Adipocyte (in vitro differentiated cells): ENCODE measurements at regions not wholly inside any gene's neighbourhood (a gene's known extent, or its start where the extent isn't known, plus 50 kb on each side); places are given as distances from the start of the nearest gene placed in this dataset.
A peak's percentile ranks its signal among the peaks of the same experiment; 100 is the strongest.

Experiments used
- DNase-seq: peaks from one replicate; pipeline ENCODE4 v3.0.0-alpha.2; 2015; ENCODE audit warnings: low read depth
- H3K27me3 ChIP-seq: replicated peaks from 2 replicates; pipeline ENCODE4 v1.7.0; 2013; ENCODE audit warnings: mild to moderate bottlenecking, low read length, moderate library complexity; ENCODE audit not compliant: control insufficient read depth, insufficient read depth
- H3K36me3 ChIP-seq: 2 replicates; pipeline ENCODE4 v1.7.0; 2013; ENCODE audit warnings: low read length, mild to moderate bottlenecking, moderate library complexity; ENCODE audit not compliant: control insufficient read depth, insufficient read depth, severe bottlenecking
- H3K4me1 ChIP-seq: 2 replicates; pipeline ENCODE4 v1.7.0; 2013; ENCODE audit warnings: mild to moderate bottlenecking, low read length, moderate library complexity; ENCODE audit not compliant: control insufficient read depth, insufficient read depth
- H3K4me3 ChIP-seq: 2 replicates; pipeline ENCODE4 v1.7.0; 2013; ENCODE audit warnings: mild to moderate bottlenecking, low read length, moderate library complexity
- H3K9ac ChIP-seq: 2 replicates; pipeline ENCODE4 v1.7.0; 2013; ENCODE audit warnings: mild to moderate bottlenecking, low read length, moderate library complexity
- H3K9me3 ChIP-seq: 2 replicates; pipeline ENCODE4 v1.7.0; 2013; ENCODE audit warnings: mild to moderate bottlenecking, low read length, moderate library complexity; ENCODE audit not compliant: control insufficient read depth

- H3K4me1 ChIP-seq, result no peaks in the 10 kb centered on the region
- no peaks in the 10 kb centered on the region for H3K36me3 ChIP-seq
- H3K9me3 ChIP-seq, result peaks cover 8% of the 10 kb centered on the region
- no peak for DNase-seq
- no peaks in the 10 kb centered on the region for H3K27me3 ChIP-seq
- H3K9ac ChIP-seq, result no peak overlapping the region
- no peak overlapping the region for H3K4me3 ChIP-seq
These were observed 318.4 kb upstream of the GOLIM4 start for GRCh38 chr3:168414149-168414548.

GRCh38 chr3:168407381-168407780 is 311.7 kb upstream of the GOLIM4 start:
- H3K9ac ChIP-seq, result no peak overlapping the region
- peaks cover 14% of the 10 kb centered on the region for H3K9me3 ChIP-seq
- no peaks in the 10 kb centered on the region for H3K4me1 ChIP-seq
- no peak for DNase-seq
- H3K27me3 ChIP-seq, result no peaks in the 10 kb centered on the region
- no peaks in the 10 kb centered on the region for H3K36me3 ChIP-seq
- H3K4me3 ChIP-seq, result no peak overlapping the region

DNA sequence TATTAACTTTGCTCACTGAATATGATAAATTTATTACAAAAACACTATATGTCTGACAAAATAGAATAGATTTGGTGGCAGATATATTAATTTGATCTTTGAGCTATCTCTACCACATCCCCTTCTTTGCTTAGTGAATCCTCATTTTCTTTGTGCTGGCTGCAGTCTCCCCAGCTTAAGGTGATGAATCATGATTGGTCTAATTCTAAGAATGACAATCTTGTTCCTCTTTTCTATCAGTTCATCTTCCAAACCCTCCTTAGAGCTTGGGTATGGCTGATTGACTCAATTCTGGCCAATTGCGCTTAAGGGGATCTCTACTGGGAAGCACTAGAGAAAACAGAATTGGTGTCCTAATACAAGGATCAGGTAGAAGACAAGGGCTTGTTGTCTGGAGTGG is 309.6 kb upstream of the GOLIM4 start:
- H3K27me3 ChIP-seq, result no peaks in the 10 kb centered on the region
- H3K9me3 ChIP-seq, result peaks cover 13% of the 10 kb centered on the region
- no peak overlapping the region for H3K4me3 ChIP-seq
- no peak for DNase-seq
- H3K4me1 ChIP-seq, result no peaks in the 10 kb centered on the region
- H3K36me3 ChIP-seq, result no peaks in the 10 kb centered on the region
- H3K9ac ChIP-seq, result no peak overlapping the region

- no peak overlapping the region for H3K4me3 ChIP-seq
- H3K9ac ChIP-seq, result no peak overlapping the region
- peaks cover 4% of the 10 kb centered on the region for H3K9me3 ChIP-seq
- no peaks in the 10 kb centered on the region for H3K36me3 ChIP-seq
- no peaks in the 10 kb centered on the region for H3K27me3 ChIP-seq
- H3K4me1 ChIP-seq, result no peaks in the 10 kb centered on the region
- peak; percentile 74 for DNase-seq
These were observed 302.8 kb upstream of the GOLIM4 start for GRCh38 chr3:168398371-168399025.

- H3K4me1 ChIP-seq, result no peaks in the 10 kb centered on the region
- H3K36me3 ChIP-seq, result no peaks in the 10 kb centered on the region
- H3K9me3 ChIP-seq, result peaks cover 4% of the 10 kb centered on the region
- no peaks in the 10 kb centered on the region for H3K27me3 ChIP-seq
- peak; percentile 4 for DNase-seq
- H3K9ac ChIP-seq, result no peak overlapping the region
- H3K4me3 ChIP-seq, result no peak overlapping the region
These were observed 301.1 kb upstream of the GOLIM4 start for GRCh38 chr3:168396861-168397260.

DNA sequence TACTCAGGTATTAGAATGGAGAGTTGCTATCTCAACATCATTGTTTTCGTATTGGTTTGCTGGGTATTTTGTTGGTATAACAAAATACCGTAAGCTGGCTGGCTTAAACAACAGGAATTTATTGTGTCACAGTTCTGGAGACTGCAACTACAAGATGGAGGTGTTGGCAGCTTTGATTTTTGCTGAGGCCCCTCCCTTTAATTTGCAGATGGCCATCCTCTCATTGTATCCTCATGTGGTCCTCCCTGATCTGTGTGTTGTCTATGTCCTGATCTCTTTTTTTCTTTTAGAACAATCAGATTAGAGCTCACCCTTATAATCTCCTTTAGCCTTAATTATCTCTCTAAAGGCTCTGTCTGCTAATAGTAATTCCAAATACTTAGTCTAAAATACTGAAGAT is 299.8 kb upstream of the GOLIM4 start:
- Histone ChIP-seq H3K9ac (no peak overlapping the region), H3K27me3 (no peaks in the 10 kb centered on the region), H3K9me3 (peaks cover 4% of the 10 kb centered on the region), H3K4me1 (no peaks in the 10 kb centered on the region), H3K36me3 (no peaks in the 10 kb centered on the region), H3K4me3 (no peak overlapping the region)
- DNase-seq, result peak; percentile 29

DNA sequence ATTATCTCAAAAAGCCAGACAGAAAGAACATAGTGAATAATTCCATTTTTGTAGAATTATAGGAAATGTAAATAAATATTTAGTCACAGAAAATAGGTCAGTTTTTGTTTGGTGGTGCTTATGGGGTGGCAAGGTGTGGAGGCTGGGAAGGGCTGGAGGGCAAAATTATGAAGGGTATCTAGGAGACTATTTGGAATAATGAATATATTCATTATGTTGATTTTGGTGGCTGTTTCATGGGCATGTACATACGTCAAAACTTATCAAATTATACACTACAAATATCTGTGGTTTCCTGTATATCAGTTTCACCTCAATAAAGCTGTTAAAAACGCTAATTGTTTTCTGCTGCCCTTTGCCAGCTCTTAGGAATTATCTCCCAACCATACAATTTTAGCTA is 298.7 kb upstream of the GOLIM4 start:
- no peak overlapping the region for H3K9ac ChIP-seq
- H3K4me3 ChIP-seq, result no peak overlapping the region

GRCh38 chr3:168386301-168386700 is 290.6 kb upstream of the GOLIM4 start:
- Histone ChIP-seq H3K4me3 (no peak overlapping the region), H3K9me3 (peaks cover 11% of the 10 kb centered on the region), H3K4me1 (no peaks in the 10 kb centered on the region), H3K27me3 (no peaks in the 10 kb centered on the region), H3K36me3 (no peaks in the 10 kb centered on the region), H3K9ac (no peak overlapping the region)
- no peak for DNase-seq

More for the DNA sequence above, 298.7 kb upstream of the GOLIM4 start:
- Histone ChIP-seq H3K9me3 (peaks cover 4% of the 10 kb centered on the region), H3K27me3 (no peaks in the 10 kb centered on the region), H3K4me1 (no peaks in the 10 kb centered on the region), H3K36me3 (no peaks in the 10 kb centered on the region)
- no peak for DNase-seq

DNA sequence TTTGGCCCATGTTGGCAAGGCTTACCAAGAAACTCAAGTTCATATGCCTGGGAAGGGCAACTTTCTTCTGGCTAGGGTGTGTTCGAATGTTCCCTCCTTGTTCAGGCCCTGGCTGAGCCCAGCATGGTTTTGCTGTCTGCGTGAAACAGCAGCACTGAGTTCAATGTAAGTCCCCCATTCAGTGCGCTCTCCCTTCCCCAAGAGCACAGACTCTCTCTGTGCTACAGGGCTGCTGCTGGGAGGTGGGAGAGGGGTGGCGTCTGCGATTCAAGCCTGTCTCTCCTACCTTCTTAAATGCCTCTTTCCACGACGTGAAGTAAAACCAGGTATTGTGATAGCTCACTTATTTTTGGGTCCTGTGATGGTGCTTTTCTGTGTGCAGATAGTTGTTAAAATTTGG is 289.3 kb upstream of the GOLIM4 start:
- Histone ChIP-seq H3K27me3 (no peaks in the 10 kb centered on the region), H3K9me3 (peaks cover 11% of the 10 kb centered on the region), H3K4me3 (no peak overlapping the region)

GRCh38 chr3:168383573-168383972 is 287.8 kb upstream of the GOLIM4 start:
- Histone ChIP-seq H3K36me3 (no peaks in the 10 kb centered on the region), H3K4me3 (no peak overlapping the region), H3K9me3 (peaks cover 11% of the 10 kb centered on the region), H3K27me3 (no peaks in the 10 kb centered on the region), H3K4me1 (no peaks in the 10 kb centered on the region), H3K9ac (no peak overlapping the region)
- no peak for DNase-seq

More for the DNA sequence above, 289.3 kb upstream of the GOLIM4 start:
- H3K4me1 ChIP-seq, result no peaks in the 10 kb centered on the region
- DNase-seq, result no peak
- H3K9ac ChIP-seq, result no peak overlapping the region
- H3K36me3 ChIP-seq, result no peaks in the 10 kb centered on the region

GRCh38 chr3:168371846-168372245 is 276.1 kb upstream of the GOLIM4 start:
- H3K9ac ChIP-seq, result no peak overlapping the region
- H3K9me3 ChIP-seq, result no peaks in the 10 kb centered on the region
- DNase-seq, result no peak
- no peaks in the 10 kb centered on the region for H3K4me1 ChIP-seq
- no peaks in the 10 kb centered on the region for H3K36me3 ChIP-seq
- H3K27me3 ChIP-seq, result no peaks in the 10 kb centered on the region
- H3K4me3 ChIP-seq, result no peak overlapping the region

DNA sequence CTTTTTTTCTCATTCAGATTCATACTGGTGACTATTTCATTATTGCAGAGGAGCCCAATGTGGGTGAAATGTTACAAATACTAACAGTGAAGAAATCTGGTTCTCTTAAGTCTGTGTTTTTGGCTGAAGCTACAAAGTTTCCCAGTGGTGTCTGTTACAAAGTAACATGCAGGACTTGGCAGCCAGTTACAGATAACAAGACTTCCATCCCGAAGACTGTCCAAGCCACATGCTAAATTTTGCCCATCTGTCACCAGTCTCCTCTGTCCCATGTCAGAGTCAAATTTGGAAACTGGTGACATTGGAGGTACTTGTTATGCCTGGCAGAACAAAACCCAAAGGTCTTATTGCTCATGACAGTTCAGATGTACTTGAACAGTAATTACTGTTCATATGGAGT is 269.2 kb upstream of the GOLIM4 start:
- Histone ChIP-seq H3K27me3 (no peaks in the 10 kb centered on the region), H3K9ac (no peak overlapping the region), H3K9me3 (no peaks in the 10 kb centered on the region), H3K4me1 (peaks cover 9% of the 10 kb centered on the region), H3K36me3 (no peaks in the 10 kb centered on the region), H3K4me3 (no peak overlapping the region)
- DNase-seq, result no peak
